ENCODE measurements at regions not wholly inside any gene's neighbourhood (a gene's known extent, or its start where the extent isn't known, plus 50 kb on each side); places are given as distances from the start of the nearest gene placed in this dataset.

GRCh38 chr3:135758961-135759360 lies 206.6 kb upstream of the PPP2R3A start:
- CTCF ChIA-PET, result interaction anchor here (0.7 kb wide), 1 partner anchor 53 kb away, joined by 3 read pairs; no protein-coding TSS in a partner anchor
- Mint-ChIP-seq H3K9me3 (ENCODE audit: unreplicated experiment) (no peaks in the 10 kb centered on the region), H3K4me1 (ENCODE audit: low read depth, unreplicated experiment) (no peaks in the 10 kb centered on the region), H3K27me3 (ENCODE audit: insufficient read depth, unreplicated experiment) (peaks cover 10% of the 10 kb centered on the region), H3K36me3 (ENCODE audit: insufficient read depth, unreplicated experiment) (no peaks in the 10 kb centered on the region), H3K27ac (ENCODE audit: unreplicated experiment) (no peak overlapping the region), H3K4me3 (ENCODE audit: unreplicated experiment) (no peak overlapping the region)
- no peak for TF ChIP-seq CTCF (IDR thresholded peaks at IDR 0.05; ENCODE audit: insufficient read depth in 1 of 2, low read depth in 1 of 2, low read length in 1 of 2, severe bottlenecking in 1 of 2, unreplicated experiment in 1 of 2)
- Histone ChIP-seq H3K9me3 (no peaks in the 10 kb centered on the region), H3K4me3 (ENCODE audit: low read depth, low read length) (no peak overlapping the region), H3K4me1 (no peaks in the 10 kb centered on the region), H3K36me3 (ENCODE audit: control insufficient read depth, insufficient read depth, low read length) (no peaks in the 10 kb centered on the region), H3K27me3 (replicated peaks; ENCODE audit: control insufficient read depth, insufficient read depth, low read length) (no peaks in the 10 kb centered on the region; the same call in 1 of the 2 replicates)
- intact Hi-C loops (cut with micrococcal nuclease; ENCODE audit: unreplicated experiment), result no loop called here
- DNase-seq, result no peak
- BruUV-seq (replicated peaks), result no TSS peak
- POLR2A ChIA-PET, result no interaction called here

- intact Hi-C loops (cut with micrococcal nuclease; ENCODE audit: unreplicated experiment), result no loop called here
- no peak overlapping the region for H3K4me3 ChIP-seq (ENCODE audit: low read depth, low read length)
- no peak for TF ChIP-seq CTCF (IDR thresholded peaks at IDR 0.05; ENCODE audit: insufficient read depth in 1 of 2, low read depth in 1 of 2, low read length in 1 of 2, severe bottlenecking in 1 of 2, unreplicated experiment in 1 of 2)
- no peaks in the 10 kb centered on the region for H3K9me3 Mint-ChIP-seq (ENCODE audit: unreplicated experiment)
- no TSS peak for BruUV-seq (replicated peaks)
- no peak overlapping the region for H3K4me3 Mint-ChIP-seq (ENCODE audit: unreplicated experiment)
- no peak overlapping the region for H3K27ac Mint-ChIP-seq (ENCODE audit: unreplicated experiment)
- ChIA-PET CTCF (no interaction called here), POLR2A (no interaction called here)
- no peaks in the 10 kb centered on the region for H3K4me1 ChIP-seq
- peaks cover 12% of the 10 kb centered on the region for H3K27me3 Mint-ChIP-seq (ENCODE audit: insufficient read depth, unreplicated experiment)
- H3K36me3 Mint-ChIP-seq (ENCODE audit: insufficient read depth, unreplicated experiment), result no peaks in the 10 kb centered on the region
- no peak for DNase-seq
- H3K9me3 ChIP-seq, result no peaks in the 10 kb centered on the region
- no peaks in the 10 kb centered on the region; the same call in 1 of the 2 replicates for H3K27me3 ChIP-seq (replicated peaks; ENCODE audit: control insufficient read depth, insufficient read depth, low read length)
- no peaks in the 10 kb centered on the region for H3K4me1 Mint-ChIP-seq (ENCODE audit: low read depth, unreplicated experiment)
- H3K36me3 ChIP-seq (ENCODE audit: control insufficient read depth, insufficient read depth, low read length), result no peaks in the 10 kb centered on the region
These were observed 205.9 kb upstream of the PPP2R3A start for GRCh38 chr3:135759651-135760050.

GRCh38 chr3:135760581-135760980 lies 204.9 kb upstream of the PPP2R3A start:
- Mint-ChIP-seq H3K27me3 (ENCODE audit: insufficient read depth, unreplicated experiment) (peaks cover 10% of the 10 kb centered on the region), H3K36me3 (ENCODE audit: insufficient read depth, unreplicated experiment) (no peaks in the 10 kb centered on the region)
- intact Hi-C loops (cut with micrococcal nuclease; ENCODE audit: unreplicated experiment), result no loop called here

More at GRCh38 chr3:135760581-135760980, 204.9 kb upstream of the PPP2R3A start:
- Histone ChIP-seq H3K4me1 (no peaks in the 10 kb centered on the region), H3K4me3 (ENCODE audit: low read depth, low read length) (no peak overlapping the region), H3K27me3 (replicated peaks; ENCODE audit: control insufficient read depth, insufficient read depth, low read length) (no peaks in the 10 kb centered on the region; the same call in 1 of the 2 replicates), H3K36me3 (ENCODE audit: control insufficient read depth, insufficient read depth, low read length) (no peaks in the 10 kb centered on the region), H3K9me3 (no peaks in the 10 kb centered on the region)
- no peaks in the 10 kb centered on the region for H3K9me3 Mint-ChIP-seq (ENCODE audit: unreplicated experiment)
- no peak overlapping the region for H3K27ac Mint-ChIP-seq (ENCODE audit: unreplicated experiment)
- BruUV-seq (replicated peaks), result no TSS peak
- ChIA-PET POLR2A (no interaction called here), CTCF (no interaction called here)
- H3K4me3 Mint-ChIP-seq (ENCODE audit: unreplicated experiment), result no peak overlapping the region
- H3K4me1 Mint-ChIP-seq (ENCODE audit: low read depth, unreplicated experiment), result no peaks in the 10 kb centered on the region
- DNase-seq, result no peak
- no peak for TF ChIP-seq CTCF (IDR thresholded peaks at IDR 0.05; ENCODE audit: insufficient read depth in 1 of 2, low read depth in 1 of 2, low read length in 1 of 2, severe bottlenecking in 1 of 2, unreplicated experiment in 1 of 2)

Data from Caco-2 (cell line).